Hippocampal formation (tissue), 2 donors: ENCODE measurements at regions not wholly inside any gene's neighbourhood (a gene's known extent, or its start where the extent isn't known, plus 50 kb on each side); places are given as distances from the start of the nearest gene placed in this dataset.

Experiments
- DNase-seq, 2 donors: peaks; one replicate each; lab custom pipeline; 2025; lab: John Stamatoyannopoulos, UW

DNA sequence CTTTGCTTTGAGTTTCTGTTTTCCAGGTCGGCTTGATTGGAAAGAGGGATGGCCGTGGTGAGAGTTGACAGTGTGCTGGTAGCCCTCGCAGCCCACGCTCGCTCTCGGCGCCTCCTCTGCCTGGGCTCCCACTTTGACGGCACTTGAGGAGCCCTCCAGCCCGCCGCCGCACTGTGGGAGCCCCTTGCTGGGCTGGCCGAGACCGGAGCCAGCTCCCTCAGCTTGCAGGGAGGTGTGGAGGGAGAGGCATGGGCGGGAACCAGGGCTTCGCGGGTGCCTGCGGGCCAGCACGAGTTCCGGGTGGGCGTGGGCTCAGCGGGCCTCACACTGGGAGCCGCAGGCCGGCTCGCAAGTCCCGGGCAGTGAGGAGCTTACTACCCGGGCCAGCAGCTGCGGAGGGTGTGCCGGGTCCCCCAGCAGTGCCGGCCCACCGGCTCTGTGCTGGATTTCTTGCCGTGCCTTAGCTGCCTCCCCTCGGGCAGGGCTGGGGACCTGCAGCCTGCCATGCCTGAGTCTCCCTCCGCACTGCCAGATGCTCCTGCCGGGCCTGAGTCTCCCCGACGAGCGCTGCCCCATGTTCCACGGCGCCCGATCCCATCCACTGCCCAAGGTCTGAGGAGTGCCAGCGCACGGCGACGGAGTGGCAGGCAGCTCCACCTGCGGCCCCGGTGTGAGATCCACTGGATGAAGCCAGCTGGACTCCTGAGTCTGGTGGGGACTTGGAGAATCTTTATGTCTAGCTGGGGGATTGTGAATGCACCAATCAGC is 166.4 kb upstream of the FAT1 start:
- no peak for DNase-seq

DNA sequence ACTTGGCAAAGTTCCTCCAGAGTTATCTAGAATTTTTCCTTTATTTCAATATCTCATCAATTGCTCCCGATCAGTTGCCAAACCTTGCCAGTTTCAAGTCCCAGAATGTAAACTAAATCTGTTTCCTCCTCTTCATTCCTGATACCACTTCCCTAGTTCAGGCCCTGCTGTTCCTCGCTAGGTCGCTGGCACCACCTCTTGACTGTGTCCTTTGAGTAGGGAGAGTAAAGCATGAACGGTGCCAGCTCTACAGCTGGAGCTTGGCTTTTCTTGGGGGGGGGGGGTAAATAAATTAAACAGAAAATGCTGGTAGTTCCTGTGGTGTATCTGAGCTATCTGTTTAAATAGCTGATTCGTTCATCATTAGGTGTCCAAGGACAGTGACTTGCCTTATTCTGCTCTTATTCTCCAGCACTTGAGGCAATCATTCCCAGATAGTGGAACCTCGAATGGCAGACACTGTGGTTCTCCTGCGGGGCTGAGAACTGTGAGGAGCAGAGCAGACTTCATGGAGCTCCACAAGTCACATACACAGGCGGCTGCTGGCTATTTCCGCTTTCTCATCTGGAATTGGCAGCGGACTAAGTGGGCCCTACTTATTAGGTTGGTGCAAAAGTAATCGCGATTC is 168.3 kb upstream of the FAT1 start:
- DNase-seq: no peak

- DNase-seq: no peak
Observed at GRCh38 chr4:186898367-186898766, 174.7 kb upstream of the FAT1 start.

- no peak for DNase-seq
Observed at GRCh38 chr4:186900232-186900900, 176.7 kb upstream of the FAT1 start.

DNA sequence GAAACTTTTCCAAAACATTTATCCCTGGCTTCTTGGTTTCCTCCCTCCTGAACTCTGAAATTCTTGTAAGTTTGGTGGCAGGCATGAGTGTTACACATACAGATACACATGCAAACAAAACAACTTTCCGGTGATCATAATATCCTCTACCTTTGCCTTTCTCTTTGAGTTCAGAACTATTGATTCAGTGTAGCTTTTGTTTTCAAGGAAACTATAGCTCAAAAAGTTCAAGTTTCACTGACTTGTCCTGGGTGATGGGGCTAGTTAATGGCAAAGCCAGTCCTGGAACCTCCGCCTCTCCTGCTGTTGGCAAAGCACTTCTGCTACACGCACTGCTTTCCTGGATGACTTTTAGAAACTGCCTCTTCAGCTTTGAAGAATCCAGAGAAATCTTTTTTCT is 177.3 kb upstream of the FAT1 start:
- DNase-seq: no peak

DNA sequence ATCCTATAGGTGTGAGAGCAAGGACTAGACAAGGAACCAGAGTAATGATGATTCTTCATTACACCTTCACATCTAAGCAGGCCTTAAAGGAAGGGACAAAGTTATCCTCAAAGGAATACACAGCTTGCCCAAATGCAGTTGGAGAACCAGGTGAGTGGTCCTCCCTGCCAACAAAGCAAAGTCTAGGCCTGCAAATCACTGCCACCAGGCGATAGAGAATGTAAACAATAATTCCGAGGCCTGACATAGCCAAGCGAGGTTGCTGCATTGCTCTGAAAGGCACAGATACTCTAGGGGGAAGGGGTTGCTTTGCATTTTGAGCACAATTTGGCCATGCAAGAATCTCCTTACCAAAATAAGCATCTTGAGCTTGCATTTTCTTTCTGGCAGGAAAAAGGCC is 178.2 kb upstream of the FAT1 start:
- no peak for DNase-seq

- DNase-seq: no peak
Observed at GRCh38 chr4:186902361-186902760, 178.7 kb upstream of the FAT1 start.

- DNase-seq: no peak
Observed at GRCh38 chr4:186904101-186904500, 180.4 kb upstream of the FAT1 start.

GRCh38 chr4:186906722-186907121 is 183.1 kb upstream of the FAT1 start:
- DNase-seq: no peak

GRCh38 chr4:186910385-186910784 is 186.7 kb upstream of the FAT1 start:
- DNase-seq: no peak

- no peak for DNase-seq
Observed at GRCh38 chr4:186912606-186913005, 188.9 kb upstream of the FAT1 start.

DNA sequence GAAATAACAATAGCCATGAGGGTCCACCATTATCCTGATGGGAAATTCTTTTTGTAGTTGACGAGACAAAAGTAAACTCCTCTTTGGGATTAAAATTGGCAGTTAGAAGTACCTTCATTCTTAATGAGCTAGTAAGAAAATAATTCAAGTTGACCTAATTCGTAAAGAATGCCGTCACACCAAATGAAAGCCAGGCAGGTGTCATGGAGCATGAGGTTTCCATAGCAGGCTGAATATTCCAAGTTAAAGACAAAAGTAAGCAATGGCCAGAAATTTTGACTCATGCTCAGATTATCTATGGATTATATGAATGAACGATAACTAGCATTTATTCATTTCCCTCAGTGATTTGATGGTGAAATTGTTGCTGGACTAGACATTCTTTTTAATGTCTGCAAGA is 192.2 kb upstream of the FAT1 start:
- no peak for DNase-seq

- DNase-seq: no peak
Observed at GRCh38 chr4:186917136-186917535, 193.5 kb upstream of the FAT1 start.

DNA sequence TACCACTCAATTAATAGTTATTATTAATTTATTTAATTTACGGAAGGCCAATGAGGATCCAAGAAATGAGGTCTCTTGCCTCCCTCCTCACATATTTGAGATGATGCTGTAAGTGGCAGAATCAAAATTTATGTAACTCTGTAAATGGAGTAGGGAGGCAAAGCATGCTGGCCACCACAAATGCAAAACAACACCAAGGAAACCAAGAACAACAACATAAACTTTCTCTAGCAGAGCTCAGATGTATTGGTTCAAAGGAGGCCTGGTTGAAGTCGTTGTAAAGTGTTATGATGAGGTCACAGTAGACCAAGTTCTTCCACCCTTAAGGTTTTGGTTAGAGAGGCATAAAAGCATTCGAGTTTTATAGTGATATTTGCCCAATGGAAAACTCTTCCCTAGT is 194.8 kb upstream of the FAT1 start:
- no peak for DNase-seq

DNA sequence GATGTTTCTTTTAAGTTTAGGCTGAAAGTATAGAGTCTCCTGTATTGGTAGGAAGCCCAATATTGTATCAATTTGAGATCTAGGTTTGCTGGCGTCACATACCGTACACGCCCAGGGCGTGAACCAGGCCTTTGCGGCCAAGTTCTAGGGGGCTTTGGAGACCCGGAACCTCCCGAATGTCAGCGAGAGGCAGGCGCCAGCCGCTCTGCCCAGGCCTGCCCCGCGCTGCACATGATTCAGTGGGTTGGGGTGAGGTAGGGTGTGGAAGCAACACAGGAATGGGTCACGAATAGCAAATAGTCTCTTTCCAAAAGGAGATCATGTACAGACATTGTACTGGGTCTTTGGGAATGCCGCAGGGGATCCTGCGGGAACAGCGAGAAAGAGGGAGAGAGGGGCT is 195.7 kb upstream of the FAT1 start:
- DNase-seq: no peak

DNA sequence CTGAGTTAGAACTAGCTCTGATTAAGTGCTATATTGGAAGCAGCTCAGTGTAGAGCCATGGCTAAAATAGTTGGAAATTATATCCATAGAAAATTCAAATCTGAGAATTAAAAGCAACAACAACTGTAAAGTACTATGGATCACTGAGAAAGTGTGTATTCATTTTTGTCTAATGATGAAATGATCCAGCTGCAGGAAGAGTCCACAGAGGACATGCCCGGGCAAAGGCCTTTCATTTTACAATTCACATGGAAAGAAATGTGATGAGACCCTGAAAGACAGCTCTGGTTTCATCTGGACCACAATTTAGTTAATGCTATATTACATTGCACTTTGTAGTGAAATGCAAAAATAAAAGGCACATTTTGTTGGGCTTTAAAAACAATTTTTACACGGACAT is 196.8 kb upstream of the FAT1 start:
- DNase-seq: no peak

DNA sequence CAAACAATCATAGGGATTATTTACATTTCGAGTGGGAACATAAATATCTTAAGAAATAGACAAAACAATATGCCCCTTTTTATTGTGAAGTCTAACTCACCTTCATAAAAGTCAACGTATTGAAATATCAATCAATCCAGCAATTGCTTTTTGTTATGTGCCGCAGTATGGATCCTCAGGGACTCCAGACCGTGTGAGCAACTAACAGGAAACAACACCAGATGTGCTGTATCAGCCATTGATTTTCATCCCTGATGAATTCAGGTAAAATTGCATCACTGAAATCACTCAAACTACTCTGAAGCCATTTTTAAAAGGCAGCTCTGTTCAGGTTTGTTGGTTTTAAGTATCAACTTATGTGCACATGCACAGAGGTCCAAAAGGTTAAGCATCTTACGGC is 197.3 kb upstream of the FAT1 start:
- no peak for DNase-seq

GRCh38 chr4:186924723-186925122 is 201.1 kb upstream of the FAT1 start:
- DNase-seq: no peak

DNA sequence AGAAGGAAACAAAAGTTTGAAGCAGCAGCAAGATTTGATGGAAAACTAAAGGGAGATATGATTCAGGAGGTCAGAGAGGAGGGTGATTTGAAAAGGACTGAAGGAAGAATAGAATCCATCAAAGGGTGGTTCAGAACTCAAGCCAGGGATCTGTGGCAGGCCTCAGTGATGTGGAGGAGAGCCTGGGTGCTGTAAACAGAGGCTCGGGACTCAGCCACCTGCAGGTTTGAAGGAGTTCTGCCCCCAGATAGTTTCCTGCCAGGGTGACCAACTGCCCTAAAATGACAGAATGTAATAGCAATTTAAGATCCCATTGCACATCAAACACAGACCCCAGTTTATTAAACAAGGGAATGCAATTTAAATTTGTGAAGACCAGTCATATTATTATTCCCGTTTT is 204.0 kb upstream of the FAT1 start:
- DNase-seq: no peak

GRCh38 chr4:186930024-186930423 is 206.4 kb upstream of the FAT1 start:
- no peak for DNase-seq

DNA sequence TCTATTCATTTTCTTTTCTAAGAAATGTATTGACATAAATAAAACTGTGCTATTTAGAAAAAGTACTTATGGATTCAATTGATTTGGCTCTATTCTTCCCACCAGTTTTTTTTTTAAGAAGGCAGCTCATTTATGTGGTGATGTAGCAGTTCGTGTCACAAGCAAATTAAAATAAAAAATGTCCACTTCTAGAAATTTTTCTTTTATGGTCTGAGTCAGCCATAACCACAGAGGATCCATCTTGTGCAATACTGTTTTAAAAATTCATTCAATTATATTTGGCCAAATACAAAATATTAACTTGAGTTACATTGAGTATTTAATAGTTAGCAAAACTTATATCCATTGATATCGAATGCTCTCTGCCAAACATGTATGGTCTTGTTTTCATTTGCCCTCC is 207.9 kb upstream of the FAT1 start:
- DNase-seq: no peak

- DNase-seq: no peak
Observed at GRCh38 chr4:186932196-186932595, 208.5 kb upstream of the FAT1 start.

GRCh38 chr4:186932631-186933187 is 209.1 kb upstream of the FAT1 start:
- no peak for DNase-seq
